H9 (cell line): ENCODE measurements at regions not wholly inside any gene's neighbourhood (a gene's known extent, or its start where the extent isn't known, plus 50 kb on each side); places are given as distances from the start of the nearest gene placed in this dataset.
A peak's percentile ranks its signal among the peaks of the same experiment; 100 is the strongest.

ENCODE experiments used
- DNase-seq: peaks from one replicate; pipeline ENCODE4 v3.0.0-alpha.2; 2017
- H2AFZ ChIP-seq: one replicate; pipeline ENCODE4 v1.6.1; 2013; ENCODE audit warnings: mild to moderate bottlenecking, low read length, control low read depth, moderate library complexity
- H2AK5ac ChIP-seq: 2 replicates; pipeline ENCODE4 v1.6.1; 2013; ENCODE audit warnings: low read length, control low read depth, mixed read lengths; ENCODE audit not compliant: insufficient read length
- H2BK120ac ChIP-seq: one replicate; pipeline ENCODE4 v1.6.1; 2013; ENCODE audit warnings: low read depth, mild to moderate bottlenecking, low read length, control low read depth, inconsistent platforms; ENCODE audit not compliant: poor library complexity, severe bottlenecking
- H2BK12ac ChIP-seq: 2 replicates; pipeline ENCODE4 v1.6.1; 2013; ENCODE audit warnings: low read length, control low read depth, mixed read lengths, low read depth; ENCODE audit not compliant: insufficient read length
- H2BK15ac ChIP-seq: 2 replicates; pipeline ENCODE4 v1.6.1; 2013; ENCODE audit warnings: low read depth, low read length, control low read depth
- H2BK20ac ChIP-seq: one replicate; pipeline ENCODE4 v1.6.1; 2013; ENCODE audit warnings: low read depth, mild to moderate bottlenecking, low read length, control low read depth, inconsistent platforms; ENCODE audit not compliant: poor library complexity, severe bottlenecking
- H2BK5ac ChIP-seq: 2 replicates; pipeline ENCODE4 v1.6.1; 2013; ENCODE audit warnings: low read length, control low read depth, mixed read lengths; ENCODE audit not compliant: insufficient read length
- H3K14ac ChIP-seq: 2 replicates; pipeline ENCODE4 v1.6.1; 2013; ENCODE audit warnings: low read length, control low read depth; ENCODE audit not compliant: insufficient read depth
- H3K18ac ChIP-seq: 2 replicates; pipeline ENCODE4 v1.6.1; 2013; ENCODE audit warnings: low read depth, mild to moderate bottlenecking, mixed read lengths, low read length, control low read depth; ENCODE audit not compliant: insufficient read length
- H3K23ac ChIP-seq: 2 replicates; pipeline ENCODE4 v1.6.1; 2013; ENCODE audit warnings: low read length, control low read depth, mixed read lengths, low read depth; ENCODE audit not compliant: insufficient read length
- H3K23me2 ChIP-seq: 2 replicates; pipeline ENCODE4 v1.6.1; 2013; ENCODE audit warnings: low read depth, mild to moderate bottlenecking, mixed read lengths, low read length, control low read depth; ENCODE audit not compliant: insufficient read length, poor library complexity, severe bottlenecking
- H3K27ac ChIP-seq: 2 replicates; pipeline ENCODE4 v1.5.1; 2013; ENCODE audit warnings: low read length, control low read depth, mixed read lengths, low read depth; ENCODE audit not compliant: insufficient read length
- H3K27me3 ChIP-seq: 2 replicates; pipeline ENCODE4 v1.6.1; 2013; ENCODE audit warnings: low read length, control low read depth, inconsistent platforms; ENCODE audit not compliant: insufficient read depth
- H3K4ac ChIP-seq: 2 replicates; pipeline ENCODE4 v1.6.1; 2013; ENCODE audit warnings: low read depth, mild to moderate bottlenecking, control low read depth, inconsistent platforms, low read length, moderate library complexity
- H3K4me1 ChIP-seq: 2 replicates; pipeline ENCODE4 v1.6.1; 2013; ENCODE audit warnings: low read length, control low read depth, inconsistent platforms; ENCODE audit not compliant: insufficient read depth
- H3K4me2 ChIP-seq: 2 replicates; pipeline ENCODE4 v1.6.1; 2013; ENCODE audit warnings: low read length, control low read depth, mixed read lengths; ENCODE audit not compliant: insufficient read length, insufficient read depth
- H3K56ac ChIP-seq: 2 replicates; pipeline ENCODE4 v1.6.1; 2013; ENCODE audit warnings: low read depth, mild to moderate bottlenecking, mixed read lengths, low read length, control low read depth; ENCODE audit not compliant: insufficient read length
- H3K79me1 ChIP-seq: 2 replicates; pipeline ENCODE4 v1.6.1; 2013; ENCODE audit warnings: low read depth, mild to moderate bottlenecking, moderate library complexity, low read length, control low read depth, inconsistent platforms; ENCODE audit not compliant: insufficient read depth, poor library complexity, severe bottlenecking
- H3K79me2 ChIP-seq: 2 replicates; pipeline ENCODE4 v1.6.1; 2013; ENCODE audit warnings: low read length, control low read depth, inconsistent platforms; ENCODE audit not compliant: insufficient read depth
- H3K9ac ChIP-seq: 2 replicates; pipeline ENCODE4 v1.6.1; 2013; ENCODE audit warnings: low read length, control low read depth, mixed read lengths; ENCODE audit not compliant: insufficient read length; ENCODE audit errors: extremely low read depth
- H3K9me3 ChIP-seq: one replicate; pipeline ENCODE4 v1.6.1; 2013; ENCODE audit warnings: low read depth, low read length, inconsistent platforms; ENCODE audit not compliant: control insufficient read depth
- H3T11ph ChIP-seq: one replicate; pipeline ENCODE4 v1.6.1; 2013; ENCODE audit warnings: mild to moderate bottlenecking, low read length, control low read depth, inconsistent platforms
- H4K20me1 ChIP-seq: one replicate; pipeline ENCODE4 v1.6.1; 2013; ENCODE audit not compliant: control insufficient read depth, insufficient read length, insufficient read depth
- H4K5ac ChIP-seq: 2 replicates; pipeline ENCODE4 v1.6.1; 2013; ENCODE audit warnings: low read depth, mild to moderate bottlenecking, mixed read lengths, low read length, control low read depth; ENCODE audit not compliant: insufficient read length
- H4K8ac ChIP-seq: replicated peaks from 2 replicates; pipeline ENCODE4 v1.6.1; 2013; ENCODE audit warnings: low read length, control low read depth, mixed read lengths, low read depth; ENCODE audit not compliant: insufficient read length
- H4K91ac ChIP-seq: 2 replicates; pipeline ENCODE4 v1.6.1; 2013; ENCODE audit warnings: low read depth, mild to moderate bottlenecking, moderate library complexity, mixed read lengths, low read length, control low read depth; ENCODE audit not compliant: insufficient read length
- H3K27ac Mint-ChIP-seq, 3 experiments: 2 replicates in 2 of 3; 3 replicates in 1 of 3; pipeline ENCODE4 v1.8.0; 2020 to 2021; ENCODE audit warnings: mixed read lengths in 3 of 3, mild to moderate bottlenecking in 1 of 3, moderate library complexity in 1 of 3
- H3K27me3 Mint-ChIP-seq: 2 replicates; pipeline ENCODE4 v1.8.0; 2021; ENCODE audit warnings: low read depth, mild to moderate bottlenecking, moderate library complexity, mixed read lengths
- H3K36me3 Mint-ChIP-seq, 3 experiments: 2 replicates in 2 of 3; 3 replicates in 1 of 3; pipeline ENCODE4 v1.8.0; 2020 to 2021; ENCODE audit warnings: low read depth in 3 of 3, mixed read lengths in 3 of 3; ENCODE audit not compliant: insufficient read depth in 1 of 3
- H3K4me1 Mint-ChIP-seq, 2 experiments: 2 replicates each; pipeline ENCODE4 v1.8.0; 2020; ENCODE audit warnings: mixed read lengths in 2 of 2
- H3K4me3 Mint-ChIP-seq, 2 experiments: 2 replicates in 1 of 2; 3 replicates in 1 of 2; pipeline ENCODE4 v1.8.0; 2020 to 2021; ENCODE audit warnings: mild to moderate bottlenecking in 2 of 2, mixed read lengths in 2 of 2, moderate library complexity in 1 of 2
- H3K9me3 Mint-ChIP-seq, 2 experiments: 2 replicates in 1 of 2; 3 replicates in 1 of 2; pipeline ENCODE4 v1.8.0; 2020; ENCODE audit warnings: mild to moderate bottlenecking in 2 of 2, mixed read lengths in 2 of 2, moderate library complexity in 1 of 2
- WGBS: extraction: QIAGEN DNeasy Blood & Tissue Kit; methylation state at CpG from one replicate; pipeline ENCODE4 v1.1.7; 2013; ENCODE audit warnings: missing lambda C conversion rate, low lambda C conversion rate, mixed read lengths; ENCODE audit not compliant: insufficient read length; ENCODE audit errors: extremely low coverage; 5-methylcytosine and 5-hydroxymethylcytosine counted together
- TF ChIP-seq, protein P1 (sequence below): fragments of 200-600 bp; sonication (generic); conservative IDR thresholded peaks from 3 replicates; pipeline ENCODE4 v1.8.0; 2021; ENCODE audit warnings: antibody characterized with exemption, mild to moderate bottlenecking

DNA sequence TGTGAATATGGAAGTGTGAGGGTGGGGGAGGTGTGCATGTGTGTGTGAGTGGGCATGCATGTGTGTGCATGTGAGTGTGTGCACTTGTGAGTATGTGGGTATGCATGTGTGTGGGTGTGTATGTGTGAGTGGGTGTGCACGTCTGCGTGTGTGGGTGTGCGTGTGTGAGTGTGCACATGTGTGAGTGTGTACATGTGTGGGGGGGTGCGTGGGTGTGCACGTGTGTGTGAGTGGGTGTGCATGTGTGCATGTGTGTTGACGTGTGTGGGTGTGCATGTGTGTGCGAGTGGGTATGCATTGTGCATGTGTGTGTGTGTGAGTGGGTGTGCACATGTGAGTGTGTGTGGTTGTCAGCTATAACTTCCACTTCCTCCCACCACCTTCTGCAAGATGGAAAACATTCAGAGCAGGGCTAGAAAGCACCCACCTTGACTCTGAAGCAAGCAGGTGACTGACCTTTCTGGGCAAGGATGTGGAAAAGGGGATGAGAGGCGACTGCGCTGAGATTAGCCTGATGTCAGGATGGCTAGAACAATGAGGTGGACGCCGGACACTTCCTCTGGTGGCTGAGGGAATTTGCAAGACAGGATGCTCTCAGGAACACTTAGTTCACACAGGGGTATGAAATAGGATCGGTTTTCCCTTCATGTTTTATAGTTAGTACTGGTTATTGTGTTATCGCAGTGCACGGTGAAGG lies 103.6 kb downstream of the ACKR3 start:
- no peak overlapping the region for H4K5ac ChIP-seq
- no peak overlapping the region for H3K56ac ChIP-seq
- H2AFZ ChIP-seq = no peak overlapping the region
- H3T11ph ChIP-seq = no peak overlapping the region
- H4K8ac ChIP-seq = peak overlapping the region; percentile 8
- H3K4me1 Mint-ChIP-seq = peaks cover 15 to 17% of the 10 kb centered on the region in 2 experiments
- no peak overlapping the region for H4K91ac ChIP-seq
- no peak overlapping the region for H3K23ac ChIP-seq
- WGBS = no CpG with 5 or more reads among the region's 14 CpGs
- H3K23me2 ChIP-seq = no peaks in the 10 kb centered on the region
- H3K9ac ChIP-seq = no peak overlapping the region
- TF ChIP-seq, protein P1, sequence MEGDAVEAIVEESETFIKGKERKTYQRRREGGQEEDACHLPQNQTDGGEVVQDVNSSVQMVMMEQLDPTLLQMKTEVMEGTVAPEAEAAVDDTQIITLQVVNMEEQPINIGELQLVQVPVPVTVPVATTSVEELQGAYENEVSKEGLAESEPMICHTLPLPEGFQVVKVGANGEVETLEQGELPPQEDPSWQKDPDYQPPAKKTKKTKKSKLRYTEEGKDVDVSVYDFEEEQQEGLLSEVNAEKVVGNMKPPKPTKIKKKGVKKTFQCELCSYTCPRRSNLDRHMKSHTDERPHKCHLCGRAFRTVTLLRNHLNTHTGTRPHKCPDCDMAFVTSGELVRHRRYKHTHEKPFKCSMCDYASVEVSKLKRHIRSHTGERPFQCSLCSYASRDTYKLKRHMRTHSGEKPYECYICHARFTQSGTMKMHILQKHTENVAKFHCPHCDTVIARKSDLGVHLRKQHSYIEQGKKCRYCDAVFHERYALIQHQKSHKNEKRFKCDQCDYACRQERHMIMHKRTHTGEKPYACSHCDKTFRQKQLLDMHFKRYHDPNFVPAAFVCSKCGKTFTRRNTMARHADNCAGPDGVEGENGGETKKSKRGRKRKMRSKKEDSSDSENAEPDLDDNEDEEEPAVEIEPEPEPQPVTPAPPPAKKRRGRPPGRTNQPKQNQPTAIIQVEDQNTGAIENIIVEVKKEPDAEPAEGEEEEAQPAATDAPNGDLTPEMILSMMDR = no peak
- no peak overlapping the region for H2BK120ac ChIP-seq
- H3K4me1 ChIP-seq = no peaks in the 10 kb centered on the region
- H3K79me2 ChIP-seq = no peaks in the 10 kb centered on the region
- H2BK5ac ChIP-seq = no peak overlapping the region
- no peak overlapping the region for H2AK5ac ChIP-seq
- no peak overlapping the region for H2BK12ac ChIP-seq
- no peak overlapping the region; a peak in 1 of 5 replicates for H3K4me3 Mint-ChIP-seq
- H3K27ac Mint-ChIP-seq = no peak overlapping the region; a peak in 1 of 7 replicates
- H3K79me1 ChIP-seq = no peaks in the 10 kb centered on the region
- no peaks in the 10 kb centered on the region for H3K27me3 ChIP-seq
- H3K4me2 ChIP-seq = no peak overlapping the region
- H3K9me3 Mint-ChIP-seq = peaks cover 20 to 22% of the 10 kb centered on the region in 2 experiments
- no peak overlapping the region for H3K4ac ChIP-seq
- no peaks in the 10 kb centered on the region for H4K20me1 ChIP-seq
- peaks cover 10 to 20% (median 12%) of the 10 kb centered on the region in 3 experiments for H3K36me3 Mint-ChIP-seq
- no peak overlapping the region for H3K18ac ChIP-seq
- no peak overlapping the region for H2BK20ac ChIP-seq
- peak; percentile 11 for DNase-seq
- no peak overlapping the region for H3K14ac ChIP-seq
- H3K27me3 Mint-ChIP-seq = peaks cover 4% of the 10 kb centered on the region; the same call in 1 of the 2 replicates
- no peak overlapping the region for H3K27ac ChIP-seq
- H3K9me3 ChIP-seq = no peaks in the 10 kb centered on the region
- H2BK15ac ChIP-seq = no peak overlapping the region
